Left ventricle myocardium superior (tissue), 1 donor: ENCODE measurements at regions not wholly inside any gene's neighbourhood (a gene's known extent, or its start where the extent isn't known, plus 50 kb on each side); places are given as distances from the start of the nearest gene placed in this dataset.

Experiments
- ATAC-seq: fragments of 200-7000 bp; cut with Tn5 transposase; one replicate; pipeline ENCODE4 v1.9.1; 2020; ENCODE audit warnings: mild to moderate bottlenecking, moderate library complexity
- DNase-seq: peaks from one replicate; pipeline ENCODE4 v3.0.0-alpha.2; 2020
- intact Hi-C: fragments of 100-400 bp; cut with micrococcal nuclease; formaldehyde crosslinking; loops from one replicate; pipeline ENCODE4 v1.11.0; 2022
- donor health status: DM: no; HTN: yes; CAD: no; lungs with severe emphysema.

DNA sequence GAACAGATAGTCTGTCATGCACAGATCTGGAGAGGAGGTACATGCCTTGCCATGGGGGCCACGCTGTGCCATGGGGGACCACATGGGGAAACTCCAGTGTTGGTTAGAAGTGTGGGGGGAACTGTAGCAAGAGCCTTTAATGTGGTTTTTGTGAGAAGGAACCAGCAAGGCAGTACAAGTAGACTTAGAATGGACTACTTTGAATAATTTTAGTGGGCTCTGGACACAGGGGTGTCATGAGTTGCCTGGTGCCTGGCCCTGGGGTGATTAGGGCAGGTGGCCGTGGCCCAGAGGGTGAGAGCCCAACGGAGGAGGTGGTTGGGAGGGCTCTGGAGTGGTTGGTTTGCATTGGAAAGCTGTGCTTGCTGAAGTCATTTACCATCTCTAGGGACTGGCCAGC, 77.2 kb downstream of the CXCL12 start:
- DNase-seq (no peak), ATAC-seq (no peak)
- intact Hi-C loops, result no loop called here

DNA sequence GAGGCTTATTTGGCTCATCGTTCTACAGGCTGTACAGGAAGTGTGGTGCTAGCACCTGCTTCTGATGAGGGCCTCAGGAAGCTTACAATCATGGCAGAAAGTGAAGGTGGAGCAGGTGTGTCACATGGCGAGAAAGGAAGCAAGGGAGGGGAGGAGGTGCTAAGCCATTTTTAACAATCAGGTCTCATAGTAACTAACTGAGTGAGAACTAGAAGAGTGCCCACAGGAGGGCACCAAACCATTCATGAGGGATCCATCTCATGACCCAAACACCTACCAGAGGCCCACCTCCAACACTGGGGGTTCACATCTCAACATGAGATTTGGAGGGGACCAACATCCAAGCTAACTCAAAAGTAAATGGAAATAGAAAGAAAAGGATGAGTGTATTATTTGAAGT, 78.1 kb downstream of the CXCL12 start:
- intact Hi-C loops, result no loop called here
- ATAC-seq (no peak), DNase-seq (no peak)

DNA sequence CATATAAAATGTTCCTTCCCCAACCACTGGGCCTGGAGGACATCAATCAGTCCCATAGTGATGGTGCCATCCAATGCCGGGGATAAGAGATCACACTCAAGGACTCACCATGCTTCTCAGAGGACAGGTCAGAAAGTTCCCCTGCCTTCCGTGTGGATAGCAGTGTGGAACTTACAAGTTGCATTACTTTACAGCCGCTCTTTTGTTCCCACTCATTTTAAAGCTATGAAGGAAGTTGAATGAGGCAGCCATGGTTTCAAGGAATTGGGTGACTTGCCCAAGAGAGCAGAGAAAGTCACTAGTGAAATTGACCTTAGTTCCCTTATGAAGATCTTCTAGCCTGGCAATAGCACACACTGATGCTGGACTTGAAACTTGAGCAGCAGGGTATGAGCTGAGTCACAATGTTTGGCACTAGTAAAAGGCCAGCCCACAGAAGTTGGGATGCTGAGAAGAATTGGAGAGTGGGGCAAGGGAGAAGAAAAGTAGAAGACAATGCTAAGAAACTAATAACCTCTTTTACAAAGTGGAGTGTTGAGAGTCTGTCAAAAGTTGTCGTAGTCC, 78.7 kb downstream of the CXCL12 start:
- DNase-seq (no peak), ATAC-seq (no peak)
- intact Hi-C loops, result no loop called here

DNA sequence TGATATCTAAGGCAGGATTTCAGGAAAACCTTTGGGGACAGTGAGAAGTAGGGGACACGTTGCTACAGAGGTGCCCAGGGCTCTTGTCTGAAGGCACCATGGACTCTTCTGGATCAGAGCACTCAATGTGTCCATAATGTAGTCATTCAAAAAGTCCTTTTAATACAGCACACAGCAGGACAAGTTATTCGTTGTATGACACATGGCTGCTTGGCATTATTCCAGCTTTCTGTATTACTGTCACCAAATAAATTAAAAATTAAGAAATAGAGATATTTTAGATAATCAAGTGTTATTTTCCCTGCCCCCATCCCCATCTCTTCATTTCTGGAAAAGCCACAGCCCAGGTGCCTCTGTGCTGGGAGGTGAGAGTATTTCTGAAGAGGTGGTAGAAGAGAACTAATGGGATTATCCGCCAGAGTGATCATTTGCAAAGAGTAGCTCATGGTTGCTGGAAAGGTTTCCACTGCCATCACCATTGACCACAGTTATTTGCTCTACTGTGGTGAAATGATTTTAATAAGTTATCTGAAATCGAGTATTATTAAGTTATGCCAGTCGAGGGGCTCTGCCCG, 83.0 kb downstream of the CXCL12 start:
- intact Hi-C loops, result no loop called here
- ATAC-seq (no peak), DNase-seq (no peak)

DNA sequence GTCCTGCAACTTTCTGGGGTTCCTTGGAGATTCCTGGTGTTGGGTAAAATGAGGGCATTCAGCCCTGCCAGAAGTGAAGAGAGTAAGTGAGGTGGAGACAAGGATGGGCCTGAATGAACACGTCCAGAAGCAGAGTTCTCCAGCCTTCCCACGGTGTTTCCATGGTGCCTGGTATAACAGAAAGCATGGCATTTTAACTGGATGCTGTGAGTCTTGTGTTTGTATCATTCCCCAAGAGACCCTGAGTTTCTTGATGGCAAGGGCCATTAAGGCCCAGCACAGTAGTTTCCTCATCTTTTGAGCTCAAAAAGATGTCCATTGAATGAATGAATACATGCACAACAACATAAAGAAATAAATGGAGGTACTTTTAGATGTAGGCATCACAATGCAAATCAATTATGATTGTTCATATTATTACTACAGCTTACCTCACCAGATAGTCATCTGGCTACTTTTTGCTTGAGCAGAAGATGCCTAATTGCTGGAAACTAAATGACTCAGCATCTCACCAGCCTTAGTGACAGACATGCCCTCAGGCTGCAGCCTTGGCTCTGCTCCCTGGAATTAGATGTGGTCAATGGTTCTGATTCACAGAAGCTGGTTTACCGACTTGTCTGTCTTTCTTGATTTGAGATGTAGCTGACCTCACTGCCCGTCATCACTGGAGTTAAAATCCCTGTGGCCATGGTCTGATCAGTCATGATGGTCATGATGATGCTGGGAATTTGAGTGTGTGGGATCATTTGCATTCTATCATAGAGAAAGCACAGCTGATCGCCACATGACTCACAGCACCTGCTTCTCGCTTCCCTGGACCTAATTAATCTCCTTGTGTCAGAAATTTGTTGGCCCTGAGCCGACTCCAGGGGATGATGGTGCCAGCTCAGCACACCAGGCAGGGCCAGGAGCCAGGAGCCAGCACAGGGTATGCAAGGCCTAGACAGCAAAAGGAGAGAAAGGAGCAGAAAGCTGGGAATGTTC, 83.9 kb downstream of the CXCL12 start:
- peak; percentile 92 for ATAC-seq
- intact Hi-C loops, result no loop called here
- peak; percentile 72 for DNase-seq

DNA sequence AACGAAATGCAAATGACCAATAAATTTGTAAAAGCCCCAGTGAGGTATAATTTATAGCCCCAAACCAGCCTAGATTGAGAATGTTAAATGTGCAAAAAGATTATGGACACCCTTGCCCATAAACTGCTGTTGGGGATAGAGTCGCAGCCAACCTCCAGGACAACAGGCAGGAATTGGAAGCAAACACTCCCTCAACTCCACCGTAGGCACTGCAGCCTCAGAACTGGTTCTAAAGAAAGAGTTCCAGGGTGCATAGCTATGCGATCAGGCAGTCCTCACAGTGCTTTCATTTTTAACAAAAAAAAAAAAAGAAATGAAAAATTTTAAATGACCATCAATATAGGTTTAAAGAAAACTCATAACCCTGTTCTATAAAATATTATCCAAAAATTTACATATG, 86.2 kb downstream of the CXCL12 start:
- ATAC-seq (no peak), DNase-seq (no peak)
- intact Hi-C loops, result no loop called here

DNA sequence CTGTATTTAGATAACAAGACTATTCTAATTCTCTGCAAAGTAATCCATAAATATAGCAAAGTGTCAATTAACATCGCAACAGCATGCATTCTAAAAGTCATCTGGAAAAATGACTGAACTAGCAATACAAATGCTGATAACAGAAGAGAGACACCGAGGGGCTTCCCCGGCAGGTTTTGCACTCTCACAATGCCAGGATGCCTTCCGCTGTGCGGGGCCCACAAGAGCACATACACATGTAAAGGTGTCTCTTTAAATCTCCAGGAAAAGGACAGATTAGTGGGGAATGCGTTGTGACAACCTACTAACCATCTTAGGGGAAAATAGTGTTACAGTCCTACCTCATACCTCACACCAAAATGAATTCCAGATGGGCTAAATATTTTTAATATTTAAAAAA, 86.9 kb downstream of the CXCL12 start:
- intact Hi-C loops, result no loop called here
- no peak for ATAC-seq
- no peak for DNase-seq

DNA sequence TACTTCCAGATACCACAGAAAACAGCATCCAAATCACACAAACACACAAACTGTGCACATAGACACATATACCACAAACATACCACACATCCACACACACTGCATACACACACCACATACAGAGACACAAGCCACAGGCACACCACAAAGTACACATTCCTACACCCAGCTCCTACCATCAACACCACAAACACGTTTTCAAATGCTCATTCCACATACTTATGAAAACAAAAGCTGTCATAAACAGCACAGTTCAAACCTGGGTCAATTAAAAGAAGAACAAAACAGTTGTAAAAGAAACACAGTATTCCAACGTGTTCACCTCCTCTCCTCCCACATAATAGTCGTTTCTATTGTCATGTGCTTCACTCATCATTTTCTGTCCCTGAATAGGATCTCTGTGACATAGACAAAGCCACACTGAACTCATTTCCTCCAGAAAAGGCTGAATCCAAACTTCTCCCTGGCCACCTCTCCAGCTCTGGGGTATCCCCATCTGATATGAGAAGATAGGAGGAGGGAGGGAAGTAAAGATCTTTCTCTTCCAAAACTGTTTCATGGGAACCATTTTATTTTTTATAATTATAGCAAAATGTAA, 89.2 kb downstream of the CXCL12 start:
- ATAC-seq (no peak), DNase-seq (no peak)
- intact Hi-C loops, result no loop called here

DNA sequence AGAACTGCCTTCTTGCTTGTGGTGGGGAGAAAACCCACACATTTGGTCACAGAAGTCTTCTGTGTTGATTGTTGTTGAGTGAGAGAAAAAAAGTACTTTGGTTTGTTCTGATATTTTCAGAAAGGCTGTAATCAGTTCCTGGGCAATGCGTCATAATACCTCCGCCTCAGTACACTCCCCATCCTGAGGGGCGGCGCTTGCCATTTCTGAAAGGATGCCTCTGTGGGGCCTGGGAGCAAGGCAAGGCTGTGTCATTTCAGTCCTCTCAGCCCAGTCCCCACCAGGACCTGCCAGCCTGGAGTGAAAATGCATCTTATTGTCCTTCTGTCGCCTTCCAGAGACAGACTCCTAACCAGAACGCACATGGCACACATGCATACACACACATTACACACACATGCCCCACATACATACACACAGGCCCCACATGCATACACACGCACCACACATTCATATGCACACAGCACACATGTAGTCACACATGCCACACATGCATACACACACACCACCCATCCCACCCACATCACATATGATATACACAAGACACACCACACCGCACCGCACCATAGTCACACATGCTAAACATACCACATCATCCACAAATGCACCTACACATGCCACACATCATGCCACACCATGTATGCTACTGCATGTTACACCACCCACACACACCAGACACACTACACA, 90.0 kb downstream of the CXCL12 start:
- no peak for DNase-seq
- ATAC-seq, result no peak
- intact Hi-C loops, result no loop called here

DNA sequence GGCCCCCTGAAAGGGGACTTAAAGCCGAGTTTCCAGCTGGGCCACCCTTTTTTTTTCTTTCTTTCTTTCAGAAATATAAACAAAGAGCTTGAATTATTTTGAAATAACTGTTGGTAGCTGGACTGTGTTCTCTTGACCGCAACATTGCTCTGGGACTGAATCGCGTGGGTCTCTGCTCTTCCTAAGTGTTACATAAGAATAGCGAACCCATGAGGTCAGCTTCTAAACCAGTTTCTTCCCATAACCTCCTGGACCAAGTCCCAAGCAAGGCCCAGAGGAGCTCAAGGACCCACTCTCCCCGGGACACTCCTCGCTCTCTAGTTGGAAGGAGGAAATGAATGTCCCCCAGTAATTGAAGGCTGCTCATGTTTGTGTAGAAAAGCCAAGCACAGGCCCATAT, 91.1 kb downstream of the CXCL12 start:
- intact Hi-C loops, result no loop called here

DNA sequence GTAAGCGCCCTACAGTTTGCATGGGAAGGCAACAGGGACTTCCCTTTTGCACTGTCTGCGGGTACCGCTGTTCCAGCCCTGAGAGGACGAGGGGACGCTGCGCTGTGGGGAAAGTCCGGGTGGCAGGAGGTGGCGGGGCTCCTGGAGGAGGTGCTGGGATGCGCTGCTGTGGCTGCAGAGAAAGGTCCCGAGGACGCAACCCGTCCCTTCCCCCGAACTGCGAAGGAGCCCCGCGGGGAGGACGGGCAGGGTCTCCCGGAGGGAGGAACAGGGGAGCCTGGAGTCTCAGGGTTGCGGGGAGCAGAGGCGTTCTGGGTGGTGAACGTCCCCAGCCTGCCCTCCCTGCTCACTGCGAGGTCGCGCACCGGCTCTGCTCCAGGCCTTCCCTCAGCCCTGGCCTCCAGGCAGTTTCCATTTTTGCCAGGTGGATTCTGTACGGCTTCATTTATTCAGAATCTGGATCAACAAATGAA, 91.6 kb downstream of the CXCL12 start:
- intact Hi-C loops, result no loop called here
- DNase-seq (peak; percentile 46), ATAC-seq (peak; percentile 65)

More for the DNA sequence above, 91.1 kb downstream of the CXCL12 start:
- DNase-seq (peak; percentile 61), ATAC-seq (peak; percentile 97)

DNA sequence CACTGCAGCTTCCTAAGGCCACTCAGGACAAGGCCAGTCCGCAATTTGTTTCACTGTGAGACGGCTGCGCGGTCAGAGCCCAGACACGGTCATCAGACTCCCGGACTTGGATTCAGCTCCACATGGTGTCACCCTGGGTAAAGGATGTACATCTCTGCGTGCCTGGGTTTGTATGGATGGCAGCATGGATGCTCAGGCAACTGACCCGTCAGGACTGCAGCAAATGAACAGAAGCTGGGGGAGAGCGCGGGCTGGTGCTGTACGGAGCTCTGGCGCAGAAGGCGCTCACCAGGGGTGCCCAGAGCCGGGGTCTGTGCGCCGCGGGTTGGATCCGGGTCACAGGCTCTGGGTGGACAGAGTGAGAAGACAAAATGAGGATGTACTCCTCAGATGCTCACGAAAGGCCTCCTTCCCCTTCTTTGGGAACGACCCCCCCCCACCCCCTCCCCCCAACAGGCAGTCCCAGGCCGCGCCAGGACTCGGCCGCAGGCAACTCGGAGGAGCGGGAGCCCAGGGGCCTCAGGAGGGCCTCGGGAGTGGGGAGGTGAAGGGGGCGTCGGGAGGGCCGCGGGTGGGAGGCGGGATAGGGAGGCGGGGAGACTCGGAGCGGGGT, 92.4 kb downstream of the CXCL12 start:
- ATAC-seq, result no peak
- no peak for DNase-seq
- intact Hi-C loops, result no loop called here

DNA sequence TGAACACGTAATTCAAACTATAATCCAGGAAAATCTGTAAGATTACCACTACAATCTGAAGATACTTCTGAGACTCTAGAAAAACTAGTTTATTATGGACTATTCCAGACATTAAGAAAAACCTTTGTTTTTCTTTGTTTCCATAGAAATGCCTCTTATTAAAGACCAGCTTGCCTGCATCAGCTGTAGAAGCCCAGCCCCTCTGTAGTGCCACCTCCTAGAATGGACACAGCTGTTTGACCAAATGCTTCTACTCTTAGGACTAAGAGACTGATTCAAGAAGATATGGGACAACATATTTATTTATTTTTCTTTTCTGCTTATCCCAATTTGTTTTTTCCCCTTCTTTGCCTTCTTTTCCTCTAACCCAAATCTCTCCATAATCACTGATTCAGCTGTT, 93.8 kb downstream of the CXCL12 start:
- DNase-seq (no peak), ATAC-seq (no peak)
- intact Hi-C loops, result no loop called here

DNA sequence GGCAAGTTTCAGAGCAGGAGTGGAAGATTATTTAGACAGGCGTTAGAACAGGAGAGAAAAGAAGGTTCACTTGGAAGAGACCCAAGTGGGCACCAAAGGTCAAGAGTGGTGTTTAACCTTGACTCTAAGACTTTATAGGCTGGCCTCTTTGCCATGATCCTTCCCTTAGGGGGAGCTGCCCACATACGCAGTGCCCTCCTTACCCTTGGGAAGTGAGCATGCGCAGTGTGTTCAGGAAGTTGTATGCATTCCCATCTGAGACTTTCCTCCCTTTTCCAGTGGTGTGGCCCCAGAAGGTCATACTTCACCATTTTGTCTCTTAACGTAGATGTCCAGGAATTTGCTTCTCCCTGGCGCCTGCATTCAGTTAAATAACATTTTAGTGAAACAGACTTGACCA, 95.8 kb downstream of the CXCL12 start:
- ATAC-seq (no peak), DNase-seq (no peak)
- intact Hi-C loops, result no loop called here

DNA sequence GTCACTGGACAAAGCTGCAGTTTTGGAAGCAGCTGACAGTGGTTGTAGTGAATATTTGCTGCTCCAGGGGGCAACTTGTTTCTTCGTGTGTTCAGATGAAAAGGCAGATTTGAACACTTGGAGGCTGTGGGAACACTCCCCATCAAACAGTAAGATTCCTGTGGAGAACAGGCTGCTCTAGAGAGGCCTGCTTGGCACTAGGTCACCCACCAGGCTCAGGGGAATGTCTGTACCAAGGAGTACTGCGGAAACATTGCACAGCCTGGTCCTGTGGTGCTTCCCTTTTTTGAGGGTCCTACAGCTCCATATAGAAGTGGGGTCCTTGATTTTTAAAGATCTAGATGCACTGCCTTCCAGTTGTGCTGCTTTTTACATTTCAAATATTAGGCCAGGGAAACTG, 97.5 kb downstream of the CXCL12 start:
- ATAC-seq (no peak), DNase-seq (no peak)
- intact Hi-C loops, result no loop called here

DNA sequence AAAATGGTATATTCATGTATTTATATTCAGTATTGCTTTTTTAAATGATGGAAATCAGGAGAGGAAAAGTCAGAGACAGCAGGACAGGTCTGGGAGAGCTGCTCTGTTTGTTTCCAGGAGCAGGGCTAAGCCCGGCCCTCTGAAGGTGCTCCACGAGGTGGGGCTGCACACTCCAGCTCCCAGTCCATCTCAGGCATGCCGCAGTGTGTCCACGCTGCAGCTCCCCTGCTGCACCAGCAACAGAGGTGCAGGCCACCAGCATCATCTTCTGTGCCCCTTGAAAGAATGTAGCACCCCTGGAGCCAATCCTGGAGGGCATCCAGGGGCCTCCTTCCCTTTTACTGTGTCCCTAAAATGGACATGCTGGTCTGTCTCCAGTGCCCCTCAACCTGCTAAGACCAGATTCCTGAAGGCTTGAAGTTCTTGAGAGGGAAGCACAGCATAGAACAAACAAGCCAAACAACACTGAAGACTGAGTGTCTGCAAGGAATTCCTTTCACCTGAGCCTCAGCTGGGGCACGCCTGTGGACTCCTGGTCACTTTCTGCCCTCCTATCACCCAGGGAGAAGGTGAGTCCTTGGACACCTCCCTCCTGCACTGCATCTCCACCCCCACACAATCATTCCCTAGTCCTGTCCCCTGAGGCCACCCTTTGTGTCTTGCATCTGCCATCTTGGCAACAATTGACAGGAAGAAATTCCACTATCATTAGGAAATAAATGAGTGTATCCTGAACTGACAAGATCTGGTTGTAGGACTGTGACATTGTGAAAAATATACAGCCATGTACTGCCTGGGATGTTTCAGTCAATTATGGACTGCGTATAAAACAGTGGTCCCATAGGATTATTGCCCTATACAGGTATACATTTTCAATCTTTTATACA, 100.5 kb downstream of the CXCL12 start:
- no peak for DNase-seq
- no peak for ATAC-seq
- intact Hi-C loops, result no loop called here

DNA sequence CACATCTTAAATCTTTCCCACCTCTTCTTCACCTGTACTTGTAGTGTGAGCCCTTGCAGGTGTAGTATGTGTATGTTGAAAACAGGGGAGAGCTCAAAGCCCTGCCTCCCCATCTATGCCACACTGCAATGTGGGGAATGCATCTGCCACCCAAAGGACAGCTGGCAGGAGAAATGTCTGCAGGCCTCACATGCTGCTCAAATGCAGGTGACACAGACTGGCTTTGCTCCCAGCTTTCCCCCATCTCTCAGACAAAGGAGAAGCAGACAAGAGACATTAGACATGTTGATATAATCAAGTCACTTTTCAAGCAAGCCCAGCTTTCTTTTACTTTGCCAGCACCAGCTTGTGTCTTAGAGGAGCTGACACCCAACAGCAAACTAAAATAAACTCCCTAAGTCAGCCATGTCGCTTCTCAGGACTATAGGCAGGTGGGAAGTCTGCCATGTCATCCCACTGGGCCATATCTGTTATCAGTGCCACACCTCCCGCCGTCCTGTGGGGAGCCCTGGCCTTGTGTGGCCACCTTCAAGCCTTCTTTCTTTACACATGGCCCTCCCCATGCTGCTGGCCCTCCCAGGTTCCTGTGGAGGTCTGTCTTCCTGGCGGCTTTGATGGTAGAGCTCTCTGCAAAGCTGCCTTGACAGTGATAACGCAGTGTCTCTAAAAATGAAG, 102.1 kb downstream of the CXCL12 start:
- intact Hi-C loops, result no loop called here
- ATAC-seq, result no peak
- no peak for DNase-seq

DNA sequence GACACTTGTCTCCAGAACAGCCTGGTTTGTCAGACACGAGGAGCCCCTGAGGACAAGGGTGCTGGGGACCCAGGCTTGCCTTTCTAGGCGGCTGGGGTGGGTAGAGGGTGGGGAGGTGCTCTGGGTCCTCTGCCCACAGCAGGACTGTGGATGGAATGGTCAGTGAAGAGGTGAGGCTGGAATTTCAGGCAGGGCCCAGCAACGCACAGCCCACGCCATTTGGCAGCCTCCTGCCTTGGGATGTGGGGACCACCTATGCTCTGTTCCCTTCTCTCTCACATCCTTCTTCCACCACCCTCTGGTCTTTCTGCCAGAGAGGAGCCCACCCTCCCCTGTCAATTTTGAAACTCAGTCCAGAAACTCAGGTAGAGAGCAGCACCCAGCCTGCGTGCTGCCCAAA, 103.2 kb downstream of the CXCL12 start:
- no peak for ATAC-seq

More for the DNA sequence above, 103.2 kb downstream of the CXCL12 start:
- intact Hi-C loops, result no loop called here
- DNase-seq, result no peak
